ENCODE measurements at regions not wholly inside any gene's neighbourhood (a gene's known extent, or its start where the extent isn't known, plus 50 kb on each side); places are given as distances from the start of the nearest gene placed in this dataset.

DNA sequence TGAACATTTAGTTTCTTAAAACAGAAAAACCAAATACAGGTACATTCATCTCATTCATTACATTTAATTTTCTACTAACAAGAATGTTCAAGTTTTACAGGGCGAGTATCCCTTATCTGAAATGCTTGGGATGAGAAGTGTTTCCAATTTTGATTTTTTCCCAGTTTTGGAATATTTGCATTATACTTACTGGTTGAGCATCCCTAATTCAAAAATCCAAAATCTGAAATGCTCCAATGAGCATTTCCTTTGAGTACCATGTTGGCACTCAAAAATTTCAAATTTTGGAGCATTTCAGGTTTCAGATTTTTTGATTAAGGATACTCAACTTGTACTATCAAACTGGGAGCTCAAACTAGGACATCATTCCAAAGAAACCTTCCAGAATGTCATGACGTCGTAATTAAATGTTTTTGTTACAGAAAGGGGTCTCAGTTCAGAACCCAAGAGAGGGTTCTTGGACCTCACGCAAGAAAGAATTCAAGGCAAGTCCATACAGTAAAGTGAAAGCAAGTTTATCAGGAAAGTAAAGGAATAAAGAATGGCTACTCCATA is 90.8 kb upstream of the PIK3CG start:
- Histone ChIP-seq H2AFZ (replicated peaks; ENCODE audit: low read length, poor library complexity) (no peak overlapping the region), H3K27ac (ENCODE audit: insufficient read depth, low read length) (no peak overlapping the region), H3K4me3 (ENCODE audit: insufficient read depth, low read depth, low read length) (no peak overlapping the region), H3K23ac (ENCODE audit: low read depth, low read length) (no peak overlapping the region; the same call in 1 of the 2 replicates), H2BK5ac (ENCODE audit: low read depth, low read length, poor library complexity, severe bottlenecking) (peak overlapping the region; percentile 99), H3K9ac (ENCODE audit: low read depth, low read length) (no peak overlapping the region), H3K4me1 (ENCODE audit: control insufficient read depth, insufficient read depth, low read length) (peaks cover 18% of the 10 kb centered on the region), H3K4ac (ENCODE audit: low read depth, low read length) (peak overlapping the region; percentile 71), H3K14ac (replicated peaks; ENCODE audit: low read depth, low read length) (peak overlapping the region; percentile 81), H2BK20ac (ENCODE audit: low read depth, low read length) (peak overlapping the region; percentile 87; the same call in 1 of the 2 replicates), H4K5ac (ENCODE audit: low read depth, low read length) (peak overlapping the region; percentile 13; the same call in 1 of the 2 replicates), H4K91ac (ENCODE audit: insufficient read depth, low read depth, low read length) (peak overlapping the region; percentile 87), H2AK5ac (ENCODE audit: low read depth, low read length) (peak overlapping the region; percentile 88), H2BK15ac (ENCODE audit: low read depth, low read length) (peak overlapping the region; percentile 94; the same call in 2 of the 3 replicates), H3K36me3 (ENCODE audit: control insufficient read depth, insufficient read depth, low read length) (no peaks in the 10 kb centered on the region), H3K9me3 (ENCODE audit: control insufficient read depth, insufficient read depth, low read length) (no peaks in the 10 kb centered on the region), H3K9me1 (ENCODE audit: insufficient read depth, low read length) (peaks cover 7% of the 10 kb centered on the region), H3K4me2 (ENCODE audit: low read depth, low read length) (no peak overlapping the region), H3K27me3 (ENCODE audit: control insufficient read depth, insufficient read depth, low read length) (no peaks in the 10 kb centered on the region), H4K20me1 (ENCODE audit: insufficient read depth, low read length) (no peaks in the 10 kb centered on the region), H2BK120ac (ENCODE audit: low read depth, low read length) (peak overlapping the region; percentile 93), H3K18ac (ENCODE audit: low read depth, low read length) (peak overlapping the region; percentile 47; the same call in 1 of the 2 replicates), H3K56ac (ENCODE audit: extremely low read depth, insufficient read depth, low read length) (peak overlapping the region; percentile 39; the same call in 1 of the 2 replicates), H4K8ac (ENCODE audit: low read depth in 2 of 2, low read length in 2 of 2) (peak overlapping the region; percentile 60 to 80; a peak in 2 of 4 replicates), H2AK9ac (replicated peaks; ENCODE audit: low read depth, low read length, poor library complexity) (no peak overlapping the region), H3K79me1 (ENCODE audit: low read depth in 1 of 2, low read length in 2 of 2) (peaks cover 0 to 24% of the 10 kb centered on the region in 2 experiments; a peak in 2 of 4 replicates)
- TF ChIP-seq CEBPB (IDR thresholded peaks at IDR 0.05; ENCODE audit: low read depth, low read length) = no peak
- ChIA-PET CTCF (no interaction called here), POLR2A (ENCODE audit: unreplicated experiment) (interaction anchor here (0.6 kb wide), 1 partner anchor 12 kb away, joined by 3 read pairs; no protein-coding TSS in a partner anchor)
- no peak for DNase-seq
- dilution Hi-C loops (cut with HindIII; ENCODE audit: low sequenced_read_pairs, unreplicated experiment) (no loop called here), intact Hi-C loops (cut with micrococcal nuclease) (no loop called here), in situ Hi-C loops (cut with MboI; ENCODE audit: low sequenced_read_pairs) (no loop called here)
- BruUV-seq (replicated peaks) = no TSS peak
- ATAC-seq (ENCODE audit: low read depth) = no peak
- no CpG with 5 or more reads among the region's 4 CpGs for WGBS, 2 experiments (ENCODE audit: extremely low coverage in 2 of 2, insufficient read length in 1 of 2)
